ENCODE measurements at regions not wholly inside any gene's neighbourhood (a gene's known extent, or its start where the extent isn't known, plus 50 kb on each side); places are given as distances from the start of the nearest gene placed in this dataset.

GRCh38 chr20:36099106-36099505 is 55.4 kb upstream of the EPB41L1 start (continued):
- no peak for TF ChIP-seq CHD7 (IDR thresholded peaks at IDR 0.05; ENCODE audit: insufficient replicate concordance, low read length)
- TF ChIP-seq KDM1A (IDR thresholded peaks at IDR 0.05; ENCODE audit: borderline replicate concordance, low read length), result no peak
- TF ChIP-seq CREB1 (IDR thresholded peaks at IDR 0.05), result no peak
- no peak for TF ChIP-seq SIN3A (conservative IDR thresholded peaks at IDR 0.05 in 1 of 2, IDR thresholded peaks at IDR 0.05 in 1 of 2; ENCODE audit: low read depth in 1 of 2, low read length in 2 of 2)
- TF ChIP-seq BCL11A (IDR thresholded peaks at IDR 0.05; ENCODE audit: low read depth in 2 of 2, low read length in 2 of 2), result no peak
- no peak for TF ChIP-seq CHD1 (IDR thresholded peaks at IDR 0.05; ENCODE audit: low read depth, low read length)
- no peak for TF ChIP-seq TAF1 (IDR thresholded peaks at IDR 0.05; ENCODE audit: low read depth, low read length)
- no peak for TF ChIP-seq E2F6 (IDR thresholded peaks at IDR 0.05)
- no peak for TF ChIP-seq CBX8 (IDR thresholded peaks at IDR 0.05; ENCODE audit: borderline replicate concordance, low read depth, low read length)
- no peak for TF ChIP-seq SP4 (IDR thresholded peaks at IDR 0.05; ENCODE audit: low read length)
